ENCODE measurements at regions not wholly inside any gene's neighbourhood (a gene's known extent, or its start where the extent isn't known, plus 50 kb on each side); places are given as distances from the start of the nearest gene placed in this dataset.

- no peak for TF ChIP-seq NR2F6 (CRISPR knock-in tag; IDR thresholded peaks at IDR 0.05)
- no peak for TF ChIP-seq ZSCAN32 (CRISPR knock-in tag; IDR thresholded peaks at IDR 0.05)
- TF ChIP-seq NCOA6 (IDR thresholded peaks at IDR 0.05), result no peak
- TF ChIP-seq, protein P1, sequence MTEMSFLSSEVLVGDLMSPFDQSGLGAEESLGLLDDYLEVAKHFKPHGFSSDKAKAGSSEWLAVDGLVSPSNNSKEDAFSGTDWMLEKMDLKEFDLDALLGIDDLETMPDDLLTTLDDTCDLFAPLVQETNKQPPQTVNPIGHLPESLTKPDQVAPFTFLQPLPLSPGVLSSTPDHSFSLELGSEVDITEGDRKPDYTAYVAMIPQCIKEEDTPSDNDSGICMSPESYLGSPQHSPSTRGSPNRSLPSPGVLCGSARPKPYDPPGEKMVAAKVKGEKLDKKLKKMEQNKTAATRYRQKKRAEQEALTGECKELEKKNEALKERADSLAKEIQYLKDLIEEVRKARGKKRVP (CRISPR knock-in tag; IDR thresholded peaks at IDR 0.05), result peak; percentile 91
- peak; percentile 40; the same call in 1 of the 2 replicates for TF ChIP-seq SPI1 (IDR thresholded peaks at IDR 0.05; ENCODE audit: borderline replicate concordance, low read depth, low read length)
- peak; percentile 36 for TF ChIP-seq MECOM (CRISPR knock-in tag; IDR thresholded peaks at IDR 0.05)
- peak; percentile 50 for TF ChIP-seq BACH1 (tag; IDR thresholded peaks at IDR 0.05)
- TF ChIP-seq EP400 (IDR thresholded peaks at IDR 0.05), result peak; percentile 62
- TF ChIP-seq, protein P2, sequence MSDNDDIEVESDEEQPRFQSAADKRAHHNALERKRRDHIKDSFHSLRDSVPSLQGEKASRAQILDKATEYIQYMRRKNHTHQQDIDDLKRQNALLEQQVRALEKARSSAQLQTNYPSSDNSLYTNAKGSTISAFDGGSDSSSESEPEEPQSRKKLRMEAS (CRISPR knock-in tag; IDR thresholded peaks at IDR 0.05), result peak; percentile 13; the same call in 1 of the 2 replicates
- TF ChIP-seq TAF9B (IDR thresholded peaks at IDR 0.05; ENCODE audit: partially characterized antibody), result peak; percentile 32
- no peak for TF ChIP-seq TAL1 (IDR thresholded peaks at IDR 0.05)
- no peak for TF ChIP-seq ZNF184 (CRISPR knock-in tag; IDR thresholded peaks at IDR 0.05)
- no peak for TF ChIP-seq MAFF (IDR thresholded peaks at IDR 0.05; ENCODE audit: low read length)
- no peak for TF ChIP-seq NCOR1 (IDR thresholded peaks at IDR 0.05)
- TF ChIP-seq CTBP1 (IDR thresholded peaks at IDR 0.05; ENCODE audit: borderline replicate concordance), result peak; percentile 57; the same call in 1 of the 2 replicates
- no peak for TF ChIP-seq CC2D1A (IDR thresholded peaks at IDR 0.05)
- no peak for TF ChIP-seq OTX1 (CRISPR knock-in tag; IDR thresholded peaks at IDR 0.05)
- peak; percentile 61 for TF ChIP-seq MYBL2 (IDR thresholded peaks at IDR 0.05; ENCODE audit: low read depth)
- no peak for TF ChIP-seq MYBL2 (CRISPR knock-in tag; IDR thresholded peaks at IDR 0.05; ENCODE audit: borderline replicate concordance)
- no peak for TF ChIP-seq KHSRP (IDR thresholded peaks at IDR 0.05)
- TF ChIP-seq, protein P3, sequence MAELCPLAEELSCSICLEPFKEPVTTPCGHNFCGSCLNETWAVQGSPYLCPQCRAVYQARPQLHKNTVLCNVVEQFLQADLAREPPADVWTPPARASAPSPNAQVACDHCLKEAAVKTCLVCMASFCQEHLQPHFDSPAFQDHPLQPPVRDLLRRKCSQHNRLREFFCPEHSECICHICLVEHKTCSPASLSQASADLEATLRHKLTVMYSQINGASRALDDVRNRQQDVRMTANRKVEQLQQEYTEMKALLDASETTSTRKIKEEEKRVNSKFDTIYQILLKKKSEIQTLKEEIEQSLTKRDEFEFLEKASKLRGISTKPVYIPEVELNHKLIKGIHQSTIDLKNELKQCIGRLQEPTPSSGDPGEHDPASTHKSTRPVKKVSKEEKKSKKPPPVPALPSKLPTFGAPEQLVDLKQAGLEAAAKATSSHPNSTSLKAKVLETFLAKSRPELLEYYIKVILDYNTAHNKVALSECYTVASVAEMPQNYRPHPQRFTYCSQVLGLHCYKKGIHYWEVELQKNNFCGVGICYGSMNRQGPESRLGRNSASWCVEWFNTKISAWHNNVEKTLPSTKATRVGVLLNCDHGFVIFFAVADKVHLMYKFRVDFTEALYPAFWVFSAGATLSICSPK (IDR thresholded peaks at IDR 0.05; ENCODE audit: borderline replicate concordance), result no peak
- TF ChIP-seq RBM15 (IDR thresholded peaks at IDR 0.05; ENCODE audit: insufficient read depth, low read length), result no peak
- TF ChIP-seq KAT7 (CRISPR knock-in tag; IDR thresholded peaks at IDR 0.05; ENCODE audit: borderline replicate concordance), result no peak
- TF ChIP-seq ZNF280B (CRISPR knock-in tag; IDR thresholded peaks at IDR 0.05), result no peak
- TF ChIP-seq THAP12 (CRISPR knock-in tag; IDR thresholded peaks at IDR 0.05), result no peak
- no peak for TF ChIP-seq FOXP1 (CRISPR knock-in tag; IDR thresholded peaks at IDR 0.05)
Observed at GRCh38 chr2:215831296-215831913, 181.9 kb downstream of the MREG start (continued).
